ENCODE measurements at regions not wholly inside any gene's neighbourhood (a gene's known extent, or its start where the extent isn't known, plus 50 kb on each side); places are given as distances from the start of the nearest gene placed in this dataset.
"Not testable (repeated sequence)": the region's sequence is repeated elsewhere in the genome, so short reads cannot be mapped to it uniquely, and the experiment has no call there.

DNA sequence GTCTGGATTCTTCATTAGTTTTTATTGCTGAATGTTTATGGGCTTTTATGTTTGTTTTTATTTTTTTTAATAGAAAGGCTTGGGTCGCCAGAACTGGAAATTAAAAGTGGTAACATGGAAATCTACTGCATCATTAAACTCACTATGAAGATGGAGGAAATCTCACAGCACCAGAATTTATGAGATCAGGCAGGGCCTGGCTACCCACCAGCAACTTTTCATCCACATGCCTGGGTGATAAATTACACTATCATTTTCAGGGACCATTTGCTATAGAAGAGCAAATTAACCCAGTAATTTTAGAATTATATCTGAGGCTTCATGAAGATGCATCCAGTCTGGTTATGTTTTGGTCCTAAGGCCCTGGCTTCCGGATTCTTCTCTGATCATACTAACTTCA is 57.8 kb upstream of the PLCB4 start:
- no peak for TF ChIP-seq ZNF76 (tag by site-specific recombination; IDR thresholded peaks at IDR 0.05; ENCODE audit: borderline replicate concordance, low read depth)
- no peak for TF ChIP-seq ZNF248 (tag by site-specific recombination; IDR thresholded peaks at IDR 0.05)
- TF ChIP-seq, protein P1, sequence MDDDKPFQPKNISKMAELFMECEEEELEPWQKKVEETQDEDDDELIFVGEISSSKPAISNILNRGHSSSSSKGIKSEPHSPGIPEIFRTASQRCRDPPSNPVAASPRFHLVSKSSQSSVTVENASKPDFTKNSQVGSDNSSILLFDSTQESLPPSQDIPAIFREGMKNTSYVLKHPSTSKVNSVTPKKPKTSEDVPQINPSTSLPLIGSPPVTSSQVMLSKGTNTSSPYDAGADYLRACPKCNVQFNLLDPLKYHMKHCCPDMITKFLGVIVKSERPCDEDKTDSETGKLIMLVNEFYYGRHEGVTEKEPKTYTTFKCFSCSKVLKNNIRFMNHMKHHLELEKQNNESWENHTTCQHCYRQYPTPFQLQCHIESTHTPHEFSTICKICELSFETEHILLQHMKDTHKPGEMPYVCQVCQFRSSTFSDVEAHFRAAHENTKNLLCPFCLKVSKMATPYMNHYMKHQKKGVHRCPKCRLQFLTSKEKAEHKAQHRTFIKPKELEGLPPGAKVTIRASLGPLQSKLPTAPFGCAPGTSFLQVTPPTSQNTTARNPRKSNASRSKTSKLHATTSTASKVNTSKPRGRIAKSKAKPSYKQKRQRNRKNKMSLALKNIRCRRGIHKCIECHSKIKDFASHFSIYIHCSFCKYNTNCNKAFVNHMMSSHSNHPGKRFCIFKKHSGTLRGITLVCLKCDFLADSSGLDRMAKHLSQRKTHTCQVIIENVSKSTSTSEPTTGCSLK (tag by site-specific recombination; IDR thresholded peaks at IDR 0.05), result no peak
- no peak for TF ChIP-seq HOXC10 (CRISPR knock-in tag; IDR thresholded peaks at IDR 0.05)
- TF ChIP-seq ZNF529 (tag by site-specific recombination; IDR thresholded peaks at IDR 0.05; ENCODE audit: insufficient replicate concordance), result no peak
- TF ChIP-seq, protein P2, sequence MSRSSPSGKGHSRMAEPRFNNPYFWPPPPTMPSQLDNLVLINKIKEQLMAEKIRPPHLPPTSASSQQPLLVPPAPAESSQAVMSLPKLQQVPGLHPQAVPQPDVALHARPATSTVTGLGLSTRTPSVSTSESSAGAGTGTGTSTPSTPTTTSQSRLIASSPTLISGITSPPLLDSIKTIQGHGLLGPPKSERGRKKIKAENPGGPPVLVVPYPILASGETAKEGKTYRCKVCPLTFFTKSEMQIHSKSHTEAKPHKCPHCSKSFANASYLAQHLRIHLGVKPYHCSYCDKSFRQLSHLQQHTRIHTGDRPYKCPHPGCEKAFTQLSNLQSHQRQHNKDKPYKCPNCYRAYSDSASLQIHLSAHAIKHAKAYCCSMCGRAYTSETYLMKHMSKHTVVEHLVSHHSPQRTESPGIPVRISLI (tag by site-specific recombination; IDR thresholded peaks at IDR 0.05), result no peak
- no peak for TF ChIP-seq ZNF266 (tag by site-specific recombination; IDR thresholded peaks at IDR 0.05; ENCODE audit: low read depth)
- TF ChIP-seq FEZF1 (tag by site-specific recombination; IDR thresholded peaks at IDR 0.05), result no peak
- TF ChIP-seq, protein P3, sequence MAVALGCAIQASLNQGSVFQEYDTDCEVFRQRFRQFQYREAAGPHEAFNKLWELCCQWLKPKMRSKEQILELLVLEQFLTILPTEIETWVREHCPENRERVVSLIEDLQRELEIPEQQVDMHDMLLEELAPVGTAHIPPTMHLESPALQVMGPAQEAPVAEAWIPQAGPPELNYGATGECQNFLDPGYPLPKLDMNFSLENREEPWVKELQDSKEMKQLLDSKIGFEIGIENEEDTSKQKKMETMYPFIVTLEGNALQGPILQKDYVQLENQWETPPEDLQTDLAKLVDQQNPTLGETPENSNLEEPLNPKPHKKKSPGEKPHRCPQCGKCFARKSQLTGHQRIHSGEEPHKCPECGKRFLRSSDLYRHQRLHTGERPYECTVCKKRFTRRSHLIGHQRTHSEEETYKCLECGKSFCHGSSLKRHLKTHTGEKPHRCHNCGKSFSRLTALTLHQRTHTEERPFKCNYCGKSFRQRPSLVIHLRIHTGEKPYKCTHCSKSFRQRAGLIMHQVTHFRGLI (tag by site-specific recombination; IDR thresholded peaks at IDR 0.05), result no peak
- H3K4me3 ChIP-seq (ENCODE audit: low read depth, low read length), result no peak overlapping the region
- ChIA-PET POLR2A (no interaction called here), CTCF (interaction anchor here (1.5 kb wide), 1 partner anchor 158 kb away, joined by 3 read pairs; no protein-coding TSS in a partner anchor)
- H3K9me3 ChIP-seq (ENCODE audit: control insufficient read depth, insufficient read depth, low read depth, low read length), result no peaks in the 10 kb centered on the region
- no peaks in the 10 kb centered on the region for H3K36me3 ChIP-seq (ENCODE audit: control insufficient read depth in 2 of 2, insufficient read depth in 1 of 2, low read length in 2 of 2)
- no peaks in the 10 kb centered on the region for H3K4me1 ChIP-seq (ENCODE audit: control insufficient read depth, insufficient read depth, low read length)
- no peak overlapping the region for H3K27ac ChIP-seq (ENCODE audit: extremely low read depth, low read depth, low read length)

DNA sequence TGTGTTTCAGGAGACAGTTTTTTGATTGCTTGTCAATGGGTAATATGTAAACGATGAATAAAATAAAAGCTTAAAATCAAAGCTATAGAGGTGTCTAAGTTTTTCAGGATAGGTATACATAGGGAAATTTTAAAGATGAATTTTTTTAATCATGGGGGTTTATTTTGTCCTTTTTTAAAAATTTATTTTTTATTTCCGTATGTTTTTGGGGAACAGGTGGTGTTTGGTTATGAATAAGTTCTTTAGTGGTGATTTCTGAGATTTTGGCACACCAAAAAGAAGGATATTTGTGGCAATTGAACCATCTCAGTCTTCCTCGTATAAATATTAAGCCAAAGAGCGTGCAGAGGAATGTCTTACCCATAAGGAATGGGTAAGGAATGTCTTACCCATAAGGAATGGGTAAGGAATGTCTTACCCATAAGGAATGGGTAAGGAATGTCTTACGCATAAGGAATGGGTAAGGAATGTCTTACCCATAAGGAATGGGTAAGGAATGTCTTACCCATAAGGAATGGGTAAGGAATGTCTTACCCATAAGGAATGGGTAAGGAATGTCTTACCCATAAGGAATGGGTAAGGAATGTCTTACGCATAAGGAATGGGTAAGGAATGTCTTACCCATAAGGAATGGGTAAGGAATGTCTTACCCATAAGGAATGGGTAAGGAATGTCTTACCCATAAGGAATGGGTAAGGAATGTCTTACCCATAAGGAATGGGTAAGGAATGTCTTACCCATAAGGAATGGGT is 53.5 kb upstream of the PLCB4 start:
- H3K4me3 ChIP-seq (ENCODE audit: low read depth, low read length); H3K27ac ChIP-seq (ENCODE audit: extremely low read depth, low read depth, low read length); CTCF ChIA-PET; H3K36me3 ChIP-seq (ENCODE audit: control insufficient read depth in 2 of 2, insufficient read depth in 1 of 2, low read length in 2 of 2); POLR2A ChIA-PET; H3K4me1 ChIP-seq (ENCODE audit: control insufficient read depth, insufficient read depth, low read length); H3K9me3 ChIP-seq (ENCODE audit: control insufficient read depth, insufficient read depth, low read depth, low read length): not testable (repeated sequence)

DNA sequence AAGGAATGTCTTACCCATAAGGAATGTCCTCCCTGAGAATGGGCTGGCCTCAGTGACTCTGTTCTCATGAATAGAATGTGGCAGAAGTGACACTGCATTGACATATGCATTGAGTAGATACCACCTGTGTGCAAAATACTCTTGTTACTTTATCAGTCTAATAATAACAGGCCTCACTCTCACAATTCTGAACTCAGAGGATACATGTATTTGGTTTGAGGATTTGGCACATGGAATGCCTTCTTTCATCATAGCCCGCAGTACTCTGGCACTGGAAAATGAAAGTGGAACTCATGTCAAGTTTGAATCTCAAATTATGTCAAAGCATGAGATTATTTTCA is 52.9 kb upstream of the PLCB4 start:
- Histone ChIP-seq H3K4me3 (ENCODE audit: low read depth, low read length) (no peak overlapping the region), H3K9me3 (ENCODE audit: control insufficient read depth, insufficient read depth, low read depth, low read length) (no peaks in the 10 kb centered on the region), H3K27ac (ENCODE audit: extremely low read depth, low read depth, low read length) (no peak overlapping the region), H3K4me1 (ENCODE audit: control insufficient read depth, insufficient read depth, low read length) (no peaks in the 10 kb centered on the region), H3K36me3 (ENCODE audit: control insufficient read depth in 2 of 2, insufficient read depth in 1 of 2, low read length in 2 of 2) (no peaks in the 10 kb centered on the region)
- ChIA-PET CTCF (no interaction called here), POLR2A (no interaction called here)
- TF ChIP-seq YY2 (tag by site-specific recombination; IDR thresholded peaks at IDR 0.05) (no peak), ZNF184 (tag by site-specific recombination; IDR thresholded peaks at IDR 0.05) (no peak), ZNF404 (tag by site-specific recombination; IDR thresholded peaks at IDR 0.05) (no peak), REPIN1 (tag by site-specific recombination; IDR thresholded peaks at IDR 0.05; ENCODE audit: low read depth) (no peak), HOXA7 (CRISPR knock-in tag; IDR thresholded peaks at IDR 0.05; ENCODE audit: borderline replicate concordance) (no peak), ZNF768 (tag by site-specific recombination; IDR thresholded peaks at IDR 0.05) (no peak), ZNF48 (tag by site-specific recombination; IDR thresholded peaks at IDR 0.05) (no peak), ZFP69B (tag by site-specific recombination; IDR thresholded peaks at IDR 0.05) (no peak), SP3 (tag by site-specific recombination; IDR thresholded peaks at IDR 0.05) (no peak), KLF8 (tag by site-specific recombination; IDR thresholded peaks at IDR 0.05) (no peak), WT1 (tag by site-specific recombination; IDR thresholded peaks at IDR 0.05) (no peak), ZNF660 (tag by site-specific recombination; IDR thresholded peaks at IDR 0.05) (no peak)
- TF ChIP-seq, protein P4, sequence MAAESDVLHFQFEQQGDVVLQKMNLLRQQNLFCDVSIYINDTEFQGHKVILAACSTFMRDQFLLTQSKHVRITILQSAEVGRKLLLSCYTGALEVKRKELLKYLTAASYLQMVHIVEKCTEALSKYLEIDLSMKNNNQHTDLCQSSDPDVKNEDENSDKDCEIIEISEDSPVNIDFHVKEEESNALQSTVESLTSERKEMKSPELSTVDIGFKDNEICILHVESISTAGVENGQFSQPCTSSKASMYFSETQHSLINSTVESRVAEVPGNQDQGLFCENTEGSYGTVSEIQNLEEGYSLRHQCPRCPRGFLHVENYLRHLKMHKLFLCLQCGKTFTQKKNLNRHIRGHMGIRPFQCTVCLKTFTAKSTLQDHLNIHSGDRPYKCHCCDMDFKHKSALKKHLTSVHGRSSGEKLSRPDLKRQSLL (tag by site-specific recombination; IDR thresholded peaks at IDR 0.05), result no peak
- TF ChIP-seq, protein P5, sequence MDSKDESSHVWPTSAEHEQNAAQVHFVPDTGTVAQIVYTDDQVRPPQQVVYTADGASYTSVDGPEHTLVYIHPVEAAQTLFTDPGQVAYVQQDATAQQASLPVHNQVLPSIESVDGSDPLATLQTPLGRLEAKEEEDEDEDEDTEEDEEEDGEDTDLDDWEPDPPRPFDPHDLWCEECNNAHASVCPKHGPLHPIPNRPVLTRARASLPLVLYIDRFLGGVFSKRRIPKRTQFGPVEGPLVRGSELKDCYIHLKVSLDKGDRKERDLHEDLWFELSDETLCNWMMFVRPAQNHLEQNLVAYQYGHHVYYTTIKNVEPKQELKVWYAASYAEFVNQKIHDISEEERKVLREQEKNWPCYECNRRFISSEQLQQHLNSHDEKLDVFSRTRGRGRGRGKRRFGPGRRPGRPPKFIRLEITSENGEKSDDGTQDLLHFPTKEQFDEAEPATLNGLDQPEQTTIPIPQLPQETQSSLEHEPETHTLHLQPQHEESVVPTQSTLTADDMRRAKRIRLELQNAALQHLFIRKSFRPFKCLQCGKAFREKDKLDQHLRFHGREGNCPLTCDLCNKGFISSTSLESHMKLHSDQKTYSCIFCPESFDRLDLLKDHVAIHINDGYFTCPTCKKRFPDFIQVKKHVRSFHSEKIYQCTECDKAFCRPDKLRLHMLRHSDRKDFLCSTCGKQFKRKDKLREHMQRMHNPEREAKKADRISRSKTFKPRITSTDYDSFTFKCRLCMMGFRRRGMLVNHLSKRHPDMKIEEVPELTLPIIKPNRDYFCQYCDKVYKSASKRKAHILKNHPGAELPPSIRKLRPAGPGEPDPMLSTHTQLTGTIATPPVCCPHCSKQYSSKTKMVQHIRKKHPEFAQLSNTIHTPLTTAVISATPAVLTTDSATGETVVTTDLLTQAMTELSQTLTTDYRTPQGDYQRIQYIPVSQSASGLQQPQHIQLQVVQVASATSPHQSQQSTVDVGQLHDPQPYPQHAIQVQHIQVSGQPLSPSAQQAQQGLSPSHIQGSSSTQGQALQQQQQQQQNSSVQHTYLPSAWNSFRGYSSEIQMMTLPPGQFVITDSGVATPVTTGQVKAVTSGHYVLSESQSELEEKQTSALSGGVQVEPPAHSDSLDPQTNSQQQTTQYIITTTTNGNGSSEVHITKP (tag by site-specific recombination; IDR thresholded peaks at IDR 0.05), result no peak

All from HEK293 (cell line).